NCI-H524 (cell line): ENCODE measurements at regions not wholly inside any gene's neighbourhood (a gene's known extent, or its start where the extent isn't known, plus 50 kb on each side); places are given as distances from the start of the nearest gene placed in this dataset.

Source experiments
- DNase-seq, 2 experiments: peaks; one replicate each; lab custom pipeline; 2025; lab: John Stamatoyannopoulos, UW

- peak in 1 of 2 experiments; percentile 25 for DNase-seq
Observed at GRCh38 chr1:5379176-5379759, 613.0 kb downstream of the NPHP4 start.

- no peak for DNase-seq
Observed at GRCh38 chr1:5376538-5377247, 615.5 kb downstream of the NPHP4 start.

- DNase-seq = no peak
Observed at GRCh38 chr1:5375481-5375880, 616.7 kb downstream of the NPHP4 start.

GRCh38 chr1:5374192-5374591 lies 618.0 kb downstream of the NPHP4 start:
- DNase-seq = peak; percentile 8 to 48

GRCh38 chr1:5373281-5373680 lies 618.9 kb downstream of the NPHP4 start:
- DNase-seq = no peak

- no peak for DNase-seq
Observed at GRCh38 chr1:5371270-5371669, 621.0 kb downstream of the NPHP4 start.

GRCh38 chr1:5370311-5370710 lies 621.9 kb downstream of the NPHP4 start:
- no peak for DNase-seq

- DNase-seq = no peak
Observed at GRCh38 chr1:5369223-5369622, 623.0 kb downstream of the NPHP4 start.

GRCh38 chr1:5368201-5368600 lies 624.0 kb downstream of the NPHP4 start:
- no peak for DNase-seq

- no peak for DNase-seq
Observed at GRCh38 chr1:5367306-5367705, 624.9 kb downstream of the NPHP4 start.

- no peak for DNase-seq
Observed at GRCh38 chr1:5365751-5366150, 626.5 kb downstream of the NPHP4 start.

GRCh38 chr1:5364591-5364990 lies 627.6 kb downstream of the NPHP4 start:
- no peak for DNase-seq

GRCh38 chr1:5354681-5355080 lies 637.5 kb downstream of the NPHP4 start:
- DNase-seq = no peak

- DNase-seq = no peak
Observed at GRCh38 chr1:5351366-5351765, 640.9 kb downstream of the NPHP4 start.

GRCh38 chr1:5349526-5349925 lies 642.7 kb downstream of the NPHP4 start:
- no peak for DNase-seq

GRCh38 chr1:5348732-5349465 lies 643.3 kb downstream of the NPHP4 start:
- DNase-seq = no peak

GRCh38 chr1:5347726-5348125 lies 644.5 kb downstream of the NPHP4 start:
- DNase-seq = no peak

- no peak for DNase-seq
Observed at GRCh38 chr1:5345556-5345955, 646.7 kb downstream of the NPHP4 start.

- DNase-seq = no peak
Observed at GRCh38 chr1:5343256-5344020, 648.8 kb downstream of the NPHP4 start.

- no peak for DNase-seq
Observed at GRCh38 chr1:5342830-5343229, 649.4 kb downstream of the NPHP4 start.

- DNase-seq = no peak
Observed at GRCh38 chr1:5342172-5342571, 650.1 kb downstream of the NPHP4 start.

GRCh38 chr1:5341471-5341870 lies 650.8 kb downstream of the NPHP4 start:
- no peak for DNase-seq
